ENCODE measurements at regions not wholly inside any gene's neighbourhood (a gene's known extent, or its start where the extent isn't known, plus 50 kb on each side); places are given as distances from the start of the nearest gene placed in this dataset.

DNA sequence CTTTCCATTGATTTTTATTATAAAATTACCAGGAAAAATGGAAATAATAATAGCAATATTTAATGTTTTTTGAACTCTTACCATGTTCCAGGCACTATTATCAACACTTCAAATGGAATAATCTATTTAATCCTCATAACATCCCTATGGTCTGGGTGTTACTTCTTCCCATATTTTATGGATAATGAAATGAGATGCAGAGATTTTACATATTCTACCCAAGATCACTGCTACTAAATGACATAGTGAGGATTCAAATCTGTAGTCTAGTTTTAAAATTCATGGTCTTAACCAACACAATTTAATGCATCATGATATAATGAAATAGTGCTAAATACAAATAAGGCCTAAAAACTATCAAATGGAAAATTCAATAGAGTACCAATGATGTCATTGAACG is 70.4 kb upstream of the COL3A1 start (continued):
- TF ChIP-seq, protein P1, sequence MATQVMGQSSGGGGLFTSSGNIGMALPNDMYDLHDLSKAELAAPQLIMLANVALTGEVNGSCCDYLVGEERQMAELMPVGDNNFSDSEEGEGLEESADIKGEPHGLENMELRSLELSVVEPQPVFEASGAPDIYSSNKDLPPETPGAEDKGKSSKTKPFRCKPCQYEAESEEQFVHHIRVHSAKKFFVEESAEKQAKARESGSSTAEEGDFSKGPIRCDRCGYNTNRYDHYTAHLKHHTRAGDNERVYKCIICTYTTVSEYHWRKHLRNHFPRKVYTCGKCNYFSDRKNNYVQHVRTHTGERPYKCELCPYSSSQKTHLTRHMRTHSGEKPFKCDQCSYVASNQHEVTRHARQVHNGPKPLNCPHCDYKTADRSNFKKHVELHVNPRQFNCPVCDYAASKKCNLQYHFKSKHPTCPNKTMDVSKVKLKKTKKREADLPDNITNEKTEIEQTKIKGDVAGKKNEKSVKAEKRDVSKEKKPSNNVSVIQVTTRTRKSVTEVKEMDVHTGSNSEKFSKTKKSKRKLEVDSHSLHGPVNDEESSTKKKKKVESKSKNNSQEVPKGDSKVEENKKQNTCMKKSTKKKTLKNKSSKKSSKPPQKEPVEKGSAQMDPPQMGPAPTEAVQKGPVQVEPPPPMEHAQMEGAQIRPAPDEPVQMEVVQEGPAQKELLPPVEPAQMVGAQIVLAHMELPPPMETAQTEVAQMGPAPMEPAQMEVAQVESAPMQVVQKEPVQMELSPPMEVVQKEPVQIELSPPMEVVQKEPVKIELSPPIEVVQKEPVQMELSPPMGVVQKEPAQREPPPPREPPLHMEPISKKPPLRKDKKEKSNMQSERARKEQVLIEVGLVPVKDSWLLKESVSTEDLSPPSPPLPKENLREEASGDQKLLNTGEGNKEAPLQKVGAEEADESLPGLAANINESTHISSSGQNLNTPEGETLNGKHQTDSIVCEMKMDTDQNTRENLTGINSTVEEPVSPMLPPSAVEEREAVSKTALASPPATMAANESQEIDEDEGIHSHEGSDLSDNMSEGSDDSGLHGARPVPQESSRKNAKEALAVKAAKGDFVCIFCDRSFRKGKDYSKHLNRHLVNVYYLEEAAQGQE (IDR thresholded peaks at IDR 0.05; ENCODE audit: unreplicated experiment) = no peak
- TF ChIP-seq CREB1 (CRISPR knock-in tag; IDR thresholded peaks at IDR 0.05; ENCODE audit: low read depth) (no peak), ZNF331 (CRISPR knock-in tag; IDR thresholded peaks at IDR 0.05; ENCODE audit: low read depth) (no peak), POLR2AphosphoS5 (IDR thresholded peaks at IDR 0.05; ENCODE audit: low read depth) (no peak), EZH2 (IDR thresholded peaks at IDR 0.05; ENCODE audit: low read depth, unreplicated experiment) (no peak), NANOG (IDR thresholded peaks at IDR 0.05; ENCODE audit: borderline replicate concordance) (no peak), JUNB (IDR thresholded peaks at IDR 0.05; ENCODE audit: unreplicated experiment) (no peak), STAT1 (IDR thresholded peaks at IDR 0.05; ENCODE audit: unreplicated experiment) (no peak), EZH2phosphoT487 (IDR thresholded peaks at IDR 0.05; ENCODE audit: unreplicated experiment) (no peak)
- TF ChIP-seq, protein P2, sequence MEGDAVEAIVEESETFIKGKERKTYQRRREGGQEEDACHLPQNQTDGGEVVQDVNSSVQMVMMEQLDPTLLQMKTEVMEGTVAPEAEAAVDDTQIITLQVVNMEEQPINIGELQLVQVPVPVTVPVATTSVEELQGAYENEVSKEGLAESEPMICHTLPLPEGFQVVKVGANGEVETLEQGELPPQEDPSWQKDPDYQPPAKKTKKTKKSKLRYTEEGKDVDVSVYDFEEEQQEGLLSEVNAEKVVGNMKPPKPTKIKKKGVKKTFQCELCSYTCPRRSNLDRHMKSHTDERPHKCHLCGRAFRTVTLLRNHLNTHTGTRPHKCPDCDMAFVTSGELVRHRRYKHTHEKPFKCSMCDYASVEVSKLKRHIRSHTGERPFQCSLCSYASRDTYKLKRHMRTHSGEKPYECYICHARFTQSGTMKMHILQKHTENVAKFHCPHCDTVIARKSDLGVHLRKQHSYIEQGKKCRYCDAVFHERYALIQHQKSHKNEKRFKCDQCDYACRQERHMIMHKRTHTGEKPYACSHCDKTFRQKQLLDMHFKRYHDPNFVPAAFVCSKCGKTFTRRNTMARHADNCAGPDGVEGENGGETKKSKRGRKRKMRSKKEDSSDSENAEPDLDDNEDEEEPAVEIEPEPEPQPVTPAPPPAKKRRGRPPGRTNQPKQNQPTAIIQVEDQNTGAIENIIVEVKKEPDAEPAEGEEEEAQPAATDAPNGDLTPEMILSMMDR (conservative IDR thresholded peaks at IDR 0.05; ENCODE audit: low read depth in 2 of 2) = no peak

DNA sequence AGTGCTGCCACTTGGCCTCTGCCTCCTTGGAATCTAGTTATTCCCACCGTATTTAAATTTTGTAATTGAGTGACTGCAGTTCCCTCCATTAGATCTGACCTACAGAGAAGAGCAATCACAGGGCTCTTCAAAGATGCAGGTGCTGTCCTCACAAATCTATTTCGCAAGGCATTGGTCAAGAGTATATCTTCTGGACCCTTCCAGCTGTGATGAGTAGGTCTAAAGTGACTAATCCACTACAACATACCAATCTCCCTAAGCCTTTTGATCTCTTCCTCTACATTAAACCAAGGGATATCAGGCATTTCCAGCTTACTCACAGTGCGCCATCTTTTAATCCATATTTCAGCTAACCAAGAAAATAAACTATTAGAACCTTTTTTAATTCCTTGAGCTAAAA is 65.1 kb upstream of the COL3A1 start:
- Histone ChIP-seq H3K4me2 (no peak overlapping the region), H3K9me2 (ENCODE audit: insufficient read depth) (peaks cover 4% of the 10 kb centered on the region; the same call in 1 of the 2 replicates), H3K36me3 (ENCODE audit: insufficient read depth) (no peaks in the 10 kb centered on the region), H3K79me2 (replicated peaks; ENCODE audit: insufficient read depth) (no peaks in the 10 kb centered on the region), H3K4me1 (ENCODE audit: insufficient read depth) (no peaks in the 10 kb centered on the region), H3K4me3 (no peak overlapping the region), H3K27ac (ENCODE audit: low read depth) (no peak overlapping the region), H3K27me3 (ENCODE audit: insufficient read depth) (no peaks in the 10 kb centered on the region), H4K20me1 (replicated peaks; ENCODE audit: insufficient read depth) (no peaks in the 10 kb centered on the region), H3F3A (replicated peaks; ENCODE audit: low read depth) (no peaks in the 10 kb centered on the region), H2AFZ (no peak overlapping the region)
- H3K27me3 Mint-ChIP-seq (ENCODE audit: insufficient read depth, low read depth, poor library complexity) = no peaks in the 10 kb centered on the region
- H3K4me3 Mint-ChIP-seq = no peak overlapping the region
- no peaks in the 10 kb centered on the region; the same call in 2 of the 3 replicates for H3K9me3 Mint-ChIP-seq
- no peak overlapping the region for H3K27ac Mint-ChIP-seq
- H3K4me1 Mint-ChIP-seq = no peaks in the 10 kb centered on the region
- no peak for DNase-seq (ENCODE audit: low spot score)
- TF ChIP-seq, protein P2 (conservative IDR thresholded peaks at IDR 0.05; ENCODE audit: low read depth in 2 of 2) = no peak
- TF ChIP-seq JUNB (IDR thresholded peaks at IDR 0.05; ENCODE audit: unreplicated experiment) (no peak), ZNF331 (CRISPR knock-in tag; IDR thresholded peaks at IDR 0.05; ENCODE audit: low read depth) (no peak)
- TF ChIP-seq, protein P1 (IDR thresholded peaks at IDR 0.05; ENCODE audit: unreplicated experiment) = no peak
- no peak for ATAC-seq
- H3K36me3 Mint-ChIP-seq (ENCODE audit: low read depth) = no peaks in the 10 kb centered on the region
